ENCODE measurements at regions not wholly inside any gene's neighbourhood (a gene's known extent, or its start where the extent isn't known, plus 50 kb on each side); places are given as distances from the start of the nearest gene placed in this dataset.

- no peak for DNase-seq
Measured at GRCh38 chr9:95653246-95653645, 136.5 kb upstream of the PTCH1 start.

- DNase-seq, result no peak
Measured at GRCh38 chr9:95650720-95651119, 133.9 kb upstream of the PTCH1 start.

GRCh38 chr9:95649801-95650213, 133.0 kb upstream of the PTCH1 start:
- no peak for DNase-seq

GRCh38 chr9:95648225-95648624, 131.5 kb upstream of the PTCH1 start:
- DNase-seq, result no peak

- DNase-seq, result no peak
Measured at GRCh38 chr9:95645992-95646391, 129.2 kb upstream of the PTCH1 start.

- DNase-seq, result no peak
Measured at GRCh38 chr9:95645579-95645978, 128.8 kb upstream of the PTCH1 start.

GRCh38 chr9:95644377-95644776, 127.6 kb upstream of the PTCH1 start:
- no peak for DNase-seq

- DNase-seq, result no peak
Measured at GRCh38 chr9:95643619-95644018, 126.8 kb upstream of the PTCH1 start.

- DNase-seq, result no peak
Measured at GRCh38 chr9:95642189-95642588, 125.4 kb upstream of the PTCH1 start.

- peak; percentile 18 for DNase-seq
Measured at GRCh38 chr9:95641586-95641985, 124.8 kb upstream of the PTCH1 start.

GRCh38 chr9:95640336-95640735, 123.6 kb upstream of the PTCH1 start:
- no peak for DNase-seq

- no peak for DNase-seq
Measured at GRCh38 chr9:95635986-95636671, 119.4 kb upstream of the PTCH1 start.

GRCh38 chr9:95634536-95634935, 117.8 kb upstream of the PTCH1 start:
- no peak for DNase-seq

GRCh38 chr9:95634114-95634513, 117.3 kb upstream of the PTCH1 start:
- DNase-seq, result no peak

- DNase-seq, result peak; percentile 7
Measured at GRCh38 chr9:95629585-95629984, 112.8 kb upstream of the PTCH1 start.

- DNase-seq, result no peak
Measured at GRCh38 chr9:95627802-95628201, 111.0 kb upstream of the PTCH1 start.

- DNase-seq, result no peak
Measured at GRCh38 chr9:95626885-95627558, 110.3 kb upstream of the PTCH1 start.

GRCh38 chr9:95626341-95626740, 109.6 kb upstream of the PTCH1 start:
- no peak for DNase-seq

GRCh38 chr9:95623640-95624039, 106.9 kb upstream of the PTCH1 start:
- DNase-seq, result no peak

GRCh38 chr9:95620722-95621121, 104.0 kb upstream of the PTCH1 start:
- DNase-seq, result no peak

GRCh38 chr9:95620314-95620713, 103.5 kb upstream of the PTCH1 start:
- no peak for DNase-seq

GRCh38 chr9:95615246-95615645, 98.5 kb upstream of the PTCH1 start:
- no peak for DNase-seq

GRCh38 chr9:95613670-95614069, 96.9 kb upstream of the PTCH1 start:
- DNase-seq, result no peak

- no peak for DNase-seq
Measured at GRCh38 chr9:95611354-95611753, 94.6 kb upstream of the PTCH1 start.

All from hematopoietic multipotent progenitor cell treated with erythropoietin and hydrocortisone succinate and interleukin-3 and kit ligand, for 4 days (in vitro differentiated cells).